H9 (cell line): ENCODE measurements at regions not wholly inside any gene's neighbourhood (a gene's known extent, or its start where the extent isn't known, plus 50 kb on each side); places are given as distances from the start of the nearest gene placed in this dataset.

Experiments
- DNase-seq: peaks from one replicate; pipeline ENCODE4 v3.0.0-alpha.2; 2017
- H2AFZ ChIP-seq: one replicate; pipeline ENCODE4 v1.6.1; 2013; ENCODE audit warnings: mild to moderate bottlenecking, low read length, control low read depth, moderate library complexity
- H2AK5ac ChIP-seq: 2 replicates; pipeline ENCODE4 v1.6.1; 2013; ENCODE audit warnings: low read length, control low read depth, mixed read lengths; ENCODE audit not compliant: insufficient read length
- H2BK120ac ChIP-seq: one replicate; pipeline ENCODE4 v1.6.1; 2013; ENCODE audit warnings: low read depth, mild to moderate bottlenecking, low read length, control low read depth, inconsistent platforms; ENCODE audit not compliant: poor library complexity, severe bottlenecking
- H2BK12ac ChIP-seq: 2 replicates; pipeline ENCODE4 v1.6.1; 2013; ENCODE audit warnings: low read length, control low read depth, mixed read lengths, low read depth; ENCODE audit not compliant: insufficient read length
- H2BK15ac ChIP-seq: 2 replicates; pipeline ENCODE4 v1.6.1; 2013; ENCODE audit warnings: low read depth, low read length, control low read depth
- H2BK20ac ChIP-seq: one replicate; pipeline ENCODE4 v1.6.1; 2013; ENCODE audit warnings: low read depth, mild to moderate bottlenecking, low read length, control low read depth, inconsistent platforms; ENCODE audit not compliant: poor library complexity, severe bottlenecking
- H2BK5ac ChIP-seq: 2 replicates; pipeline ENCODE4 v1.6.1; 2013; ENCODE audit warnings: low read length, control low read depth, mixed read lengths; ENCODE audit not compliant: insufficient read length
- H3K14ac ChIP-seq: 2 replicates; pipeline ENCODE4 v1.6.1; 2013; ENCODE audit warnings: low read length, control low read depth; ENCODE audit not compliant: insufficient read depth
- H3K18ac ChIP-seq: 2 replicates; pipeline ENCODE4 v1.6.1; 2013; ENCODE audit warnings: low read depth, mild to moderate bottlenecking, mixed read lengths, low read length, control low read depth; ENCODE audit not compliant: insufficient read length
- H3K23ac ChIP-seq: 2 replicates; pipeline ENCODE4 v1.6.1; 2013; ENCODE audit warnings: low read length, control low read depth, mixed read lengths, low read depth; ENCODE audit not compliant: insufficient read length
- H3K23me2 ChIP-seq: 2 replicates; pipeline ENCODE4 v1.6.1; 2013; ENCODE audit warnings: low read depth, mild to moderate bottlenecking, mixed read lengths, low read length, control low read depth; ENCODE audit not compliant: insufficient read length, poor library complexity, severe bottlenecking
- H3K27ac ChIP-seq: 2 replicates; pipeline ENCODE4 v1.5.1; 2013; ENCODE audit warnings: low read length, control low read depth, mixed read lengths, low read depth; ENCODE audit not compliant: insufficient read length
- H3K27me3 ChIP-seq: 2 replicates; pipeline ENCODE4 v1.6.1; 2013; ENCODE audit warnings: low read length, control low read depth, inconsistent platforms; ENCODE audit not compliant: insufficient read depth
- H3K4ac ChIP-seq: 2 replicates; pipeline ENCODE4 v1.6.1; 2013; ENCODE audit warnings: low read depth, mild to moderate bottlenecking, control low read depth, inconsistent platforms, low read length, moderate library complexity
- H3K4me1 ChIP-seq: 2 replicates; pipeline ENCODE4 v1.6.1; 2013; ENCODE audit warnings: low read length, control low read depth, inconsistent platforms; ENCODE audit not compliant: insufficient read depth
- H3K4me2 ChIP-seq: 2 replicates; pipeline ENCODE4 v1.6.1; 2013; ENCODE audit warnings: low read length, control low read depth, mixed read lengths; ENCODE audit not compliant: insufficient read length, insufficient read depth
- H3K56ac ChIP-seq: 2 replicates; pipeline ENCODE4 v1.6.1; 2013; ENCODE audit warnings: low read depth, mild to moderate bottlenecking, mixed read lengths, low read length, control low read depth; ENCODE audit not compliant: insufficient read length
- H3K79me1 ChIP-seq: 2 replicates; pipeline ENCODE4 v1.6.1; 2013; ENCODE audit warnings: low read depth, mild to moderate bottlenecking, moderate library complexity, low read length, control low read depth, inconsistent platforms; ENCODE audit not compliant: insufficient read depth, poor library complexity, severe bottlenecking
- H3K79me2 ChIP-seq: 2 replicates; pipeline ENCODE4 v1.6.1; 2013; ENCODE audit warnings: low read length, control low read depth, inconsistent platforms; ENCODE audit not compliant: insufficient read depth
- H3K9ac ChIP-seq: 2 replicates; pipeline ENCODE4 v1.6.1; 2013; ENCODE audit warnings: low read length, control low read depth, mixed read lengths; ENCODE audit not compliant: insufficient read length; ENCODE audit errors: extremely low read depth
- H3K9me3 ChIP-seq: one replicate; pipeline ENCODE4 v1.6.1; 2013; ENCODE audit warnings: low read depth, low read length, inconsistent platforms; ENCODE audit not compliant: control insufficient read depth
- H3T11ph ChIP-seq: one replicate; pipeline ENCODE4 v1.6.1; 2013; ENCODE audit warnings: mild to moderate bottlenecking, low read length, control low read depth, inconsistent platforms
- H4K20me1 ChIP-seq: one replicate; pipeline ENCODE4 v1.6.1; 2013; ENCODE audit not compliant: control insufficient read depth, insufficient read length, insufficient read depth
- H4K5ac ChIP-seq: 2 replicates; pipeline ENCODE4 v1.6.1; 2013; ENCODE audit warnings: low read depth, mild to moderate bottlenecking, mixed read lengths, low read length, control low read depth; ENCODE audit not compliant: insufficient read length
- H4K8ac ChIP-seq: replicated peaks from 2 replicates; pipeline ENCODE4 v1.6.1; 2013; ENCODE audit warnings: low read length, control low read depth, mixed read lengths, low read depth; ENCODE audit not compliant: insufficient read length
- H4K91ac ChIP-seq: 2 replicates; pipeline ENCODE4 v1.6.1; 2013; ENCODE audit warnings: low read depth, mild to moderate bottlenecking, moderate library complexity, mixed read lengths, low read length, control low read depth; ENCODE audit not compliant: insufficient read length
- H3K27ac Mint-ChIP-seq, 3 experiments: 2 replicates in 2 of 3; 3 replicates in 1 of 3; pipeline ENCODE4 v1.8.0; 2020 to 2021; ENCODE audit warnings: mixed read lengths in 3 of 3, mild to moderate bottlenecking in 1 of 3, moderate library complexity in 1 of 3
- H3K27me3 Mint-ChIP-seq: 2 replicates; pipeline ENCODE4 v1.8.0; 2021; ENCODE audit warnings: low read depth, mild to moderate bottlenecking, moderate library complexity, mixed read lengths
- H3K36me3 Mint-ChIP-seq, 3 experiments: 2 replicates in 2 of 3; 3 replicates in 1 of 3; pipeline ENCODE4 v1.8.0; 2020 to 2021; ENCODE audit warnings: low read depth in 3 of 3, mixed read lengths in 3 of 3; ENCODE audit not compliant: insufficient read depth in 1 of 3
- H3K4me1 Mint-ChIP-seq, 2 experiments: 2 replicates each; pipeline ENCODE4 v1.8.0; 2020; ENCODE audit warnings: mixed read lengths in 2 of 2
- H3K4me3 Mint-ChIP-seq, 2 experiments: 2 replicates in 1 of 2; 3 replicates in 1 of 2; pipeline ENCODE4 v1.8.0; 2020 to 2021; ENCODE audit warnings: mild to moderate bottlenecking in 2 of 2, mixed read lengths in 2 of 2, moderate library complexity in 1 of 2
- H3K9me3 Mint-ChIP-seq, 2 experiments: 2 replicates in 1 of 2; 3 replicates in 1 of 2; pipeline ENCODE4 v1.8.0; 2020; ENCODE audit warnings: mild to moderate bottlenecking in 2 of 2, mixed read lengths in 2 of 2, moderate library complexity in 1 of 2
- WGBS: extraction: QIAGEN DNeasy Blood & Tissue Kit; methylation state at CpG from one replicate; pipeline ENCODE4 v1.1.7; 2013; ENCODE audit warnings: missing lambda C conversion rate, low lambda C conversion rate, mixed read lengths; ENCODE audit not compliant: insufficient read length; ENCODE audit errors: extremely low coverage; 5-methylcytosine and 5-hydroxymethylcytosine counted together
- TF ChIP-seq, protein P1 (sequence below): fragments of 200-600 bp; sonication (generic); conservative IDR thresholded peaks from 3 replicates; pipeline ENCODE4 v1.8.0; 2021; ENCODE audit warnings: antibody characterized with exemption, mild to moderate bottlenecking

DNA sequence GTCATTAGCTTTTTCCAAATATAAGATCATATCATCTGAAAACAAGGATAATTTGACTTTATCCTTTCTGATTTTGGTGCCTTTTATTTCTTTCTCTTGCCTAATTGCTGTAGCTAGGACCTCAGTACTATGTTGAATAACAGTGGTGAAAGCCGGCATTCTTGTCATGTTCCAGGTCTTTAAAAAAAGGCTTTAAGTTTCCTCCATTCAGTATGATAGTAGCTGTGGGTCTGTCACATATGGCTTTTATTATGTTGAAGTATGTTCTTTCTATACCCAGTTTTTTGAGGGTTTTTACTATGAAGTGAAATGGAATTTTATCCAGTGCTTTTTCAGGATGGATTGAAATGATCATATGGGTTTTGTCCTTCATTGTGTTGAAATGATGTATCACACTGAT lies 115.8 kb downstream of the DUSP10 start:
- Histone ChIP-seq H3K14ac (no peak overlapping the region), H3K56ac (no peak overlapping the region)
- peaks cover 0 to 2% (median 0%) of the 10 kb centered on the region in 3 experiments; a peak in 3 of 7 replicates for H3K36me3 Mint-ChIP-seq

More for the DNA sequence above, 115.8 kb downstream of the DUSP10 start:
- H3K4me1 Mint-ChIP-seq = peaks cover 5 to 9% of the 10 kb centered on the region in 2 experiments
- H3K9me3 ChIP-seq = no peaks in the 10 kb centered on the region
- no peak overlapping the region for H3T11ph ChIP-seq
- no peaks in the 10 kb centered on the region for H3K27me3 ChIP-seq
- H2BK120ac ChIP-seq = no peak overlapping the region
- H3K23ac ChIP-seq = no peak overlapping the region
- WGBS = no CpG with 5 or more reads among the region's 1 CpG
- H3K4me2 ChIP-seq = no peak overlapping the region
- no peak overlapping the region for H2BK5ac ChIP-seq
- H2BK12ac ChIP-seq = no peak overlapping the region
- no peaks in the 10 kb centered on the region for H3K27me3 Mint-ChIP-seq
- H2BK20ac ChIP-seq = no peak overlapping the region
- H4K91ac ChIP-seq = no peak overlapping the region
- H3K79me1 ChIP-seq = no peaks in the 10 kb centered on the region
- H2AK5ac ChIP-seq = no peak overlapping the region
- no peak overlapping the region for H4K8ac ChIP-seq
- 0 out of 5 replicates have a peak, but pooled peaks cover 0 to 2% of the 10 kb centered on the region in 2 experiments for H3K9me3 Mint-ChIP-seq
- TF ChIP-seq, protein P1, sequence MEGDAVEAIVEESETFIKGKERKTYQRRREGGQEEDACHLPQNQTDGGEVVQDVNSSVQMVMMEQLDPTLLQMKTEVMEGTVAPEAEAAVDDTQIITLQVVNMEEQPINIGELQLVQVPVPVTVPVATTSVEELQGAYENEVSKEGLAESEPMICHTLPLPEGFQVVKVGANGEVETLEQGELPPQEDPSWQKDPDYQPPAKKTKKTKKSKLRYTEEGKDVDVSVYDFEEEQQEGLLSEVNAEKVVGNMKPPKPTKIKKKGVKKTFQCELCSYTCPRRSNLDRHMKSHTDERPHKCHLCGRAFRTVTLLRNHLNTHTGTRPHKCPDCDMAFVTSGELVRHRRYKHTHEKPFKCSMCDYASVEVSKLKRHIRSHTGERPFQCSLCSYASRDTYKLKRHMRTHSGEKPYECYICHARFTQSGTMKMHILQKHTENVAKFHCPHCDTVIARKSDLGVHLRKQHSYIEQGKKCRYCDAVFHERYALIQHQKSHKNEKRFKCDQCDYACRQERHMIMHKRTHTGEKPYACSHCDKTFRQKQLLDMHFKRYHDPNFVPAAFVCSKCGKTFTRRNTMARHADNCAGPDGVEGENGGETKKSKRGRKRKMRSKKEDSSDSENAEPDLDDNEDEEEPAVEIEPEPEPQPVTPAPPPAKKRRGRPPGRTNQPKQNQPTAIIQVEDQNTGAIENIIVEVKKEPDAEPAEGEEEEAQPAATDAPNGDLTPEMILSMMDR = no peak
- H3K4me1 ChIP-seq = no peaks in the 10 kb centered on the region
- H3K27ac Mint-ChIP-seq = no peak overlapping the region
- no peaks in the 10 kb centered on the region for H3K79me2 ChIP-seq
- no peak overlapping the region for H3K18ac ChIP-seq
- no peak overlapping the region for H3K4me3 Mint-ChIP-seq
- no peaks in the 10 kb centered on the region for H3K23me2 ChIP-seq
- H3K9ac ChIP-seq = no peak overlapping the region
- no peaks in the 10 kb centered on the region for H4K20me1 ChIP-seq
- H2AFZ ChIP-seq = no peak overlapping the region
- no peak for DNase-seq
- H3K27ac ChIP-seq = no peak overlapping the region
- H2BK15ac ChIP-seq = no peak overlapping the region
- no peak overlapping the region for H4K5ac ChIP-seq
- no peak overlapping the region for H3K4ac ChIP-seq
